Activated T-helper 17 cell treated with anti-CD3 and anti-CD28 coated beads, Interleukin-2, amount 50 U/mL, for 72 hours (primary cell): ENCODE measurements at regions not wholly inside any gene's neighbourhood (a gene's known extent, or its start where the extent isn't known, plus 50 kb on each side); places are given as distances from the start of the nearest gene placed in this dataset.

Experiments used
- ATAC-seq: fragments of 150-1000 bp; cut with Tn5 transposase; replicated peaks from 2 replicates; pipeline ENCODE4 v1.10.0; 2021; ENCODE audit warnings: mild to moderate bottlenecking, moderate library complexity
- H3K27ac Mint-ChIP-seq: one replicate; pipeline ENCODE4 v1.8.0; 2022; ENCODE audit warnings: mixed read lengths
- H3K27me3 Mint-ChIP-seq: one replicate; pipeline ENCODE4 v1.8.0; 2022; ENCODE audit warnings: mixed read lengths
- H3K36me3 Mint-ChIP-seq: one replicate; pipeline ENCODE4 v1.8.0; 2022; ENCODE audit warnings: low read depth, mild to moderate bottlenecking, mixed read lengths
- H3K4me1 Mint-ChIP-seq: one replicate; pipeline ENCODE4 v1.8.0; 2022; ENCODE audit warnings: mixed read lengths
- H3K4me3 Mint-ChIP-seq: one replicate; pipeline ENCODE4 v1.8.0; 2022; ENCODE audit warnings: mild to moderate bottlenecking, mixed read lengths
- H3K9me3 Mint-ChIP-seq: one replicate; pipeline ENCODE4 v1.8.0; 2022; ENCODE audit warnings: mixed read lengths

- Mint-ChIP-seq H3K27me3 (peaks cover 11% of the 10 kb centered on the region), H3K27ac (no peak overlapping the region), H3K36me3 (no peaks in the 10 kb centered on the region), H3K4me1 (no peaks in the 10 kb centered on the region), H3K4me3 (no peak overlapping the region), H3K9me3 (peaks cover 6% of the 10 kb centered on the region)
- ATAC-seq: no peak
Measured at GRCh38 chr15:38145651-38146111, 107.0 kb upstream of the SPRED1 start.

- no peak for ATAC-seq
- H3K36me3 Mint-ChIP-seq: no peaks in the 10 kb centered on the region
- no peaks in the 10 kb centered on the region for H3K4me1 Mint-ChIP-seq
- H3K9me3 Mint-ChIP-seq: peaks cover 7% of the 10 kb centered on the region
- H3K27me3 Mint-ChIP-seq: peaks cover 11% of the 10 kb centered on the region
- H3K27ac Mint-ChIP-seq: no peak overlapping the region
- no peak overlapping the region for H3K4me3 Mint-ChIP-seq
Measured at GRCh38 chr15:38147246-38147645, 105.4 kb upstream of the SPRED1 start.

- H3K27ac Mint-ChIP-seq: no peak overlapping the region
- no peak for ATAC-seq
- peaks cover 5% of the 10 kb centered on the region for H3K27me3 Mint-ChIP-seq
- H3K36me3 Mint-ChIP-seq: no peaks in the 10 kb centered on the region
- no peak overlapping the region for H3K4me3 Mint-ChIP-seq
- H3K4me1 Mint-ChIP-seq: no peaks in the 10 kb centered on the region
- peaks cover 7% of the 10 kb centered on the region for H3K9me3 Mint-ChIP-seq
Measured at GRCh38 chr15:38148471-38148870, 104.2 kb upstream of the SPRED1 start.

- H3K36me3 Mint-ChIP-seq: no peaks in the 10 kb centered on the region
- peaks cover 7% of the 10 kb centered on the region for H3K9me3 Mint-ChIP-seq
- H3K27ac Mint-ChIP-seq: no peak overlapping the region
- ATAC-seq: no peak
- H3K27me3 Mint-ChIP-seq: peaks cover 6% of the 10 kb centered on the region
- no peak overlapping the region for H3K4me3 Mint-ChIP-seq
- H3K4me1 Mint-ChIP-seq: no peaks in the 10 kb centered on the region
Measured at GRCh38 chr15:38149315-38149714, 103.3 kb upstream of the SPRED1 start.

DNA sequence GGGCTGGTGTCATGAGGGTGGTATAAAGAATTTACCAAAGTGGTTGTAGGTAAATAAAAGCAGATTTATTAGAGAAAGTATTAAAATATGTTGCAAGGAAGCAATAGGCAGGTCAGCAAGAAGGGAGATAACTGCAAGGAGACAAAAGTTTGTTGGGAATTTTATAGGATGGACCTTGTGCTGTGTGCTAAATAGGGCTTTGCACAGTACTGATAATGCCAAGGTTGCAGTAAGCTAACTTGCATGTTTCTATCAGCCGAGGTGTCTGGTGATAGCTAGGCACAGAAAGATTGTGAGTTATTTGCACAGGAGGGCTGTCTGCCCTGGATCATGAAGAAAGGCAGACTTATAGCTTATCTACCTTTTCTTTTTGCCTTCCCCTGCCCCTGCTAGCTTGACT lies 102.5 kb upstream of the SPRED1 start:
- H3K27ac Mint-ChIP-seq: no peak overlapping the region
- H3K36me3 Mint-ChIP-seq: no peaks in the 10 kb centered on the region
- no peak for ATAC-seq
- peaks cover 6% of the 10 kb centered on the region for H3K27me3 Mint-ChIP-seq
- H3K9me3 Mint-ChIP-seq: peaks cover 7% of the 10 kb centered on the region
- no peaks in the 10 kb centered on the region for H3K4me1 Mint-ChIP-seq
- no peak overlapping the region for H3K4me3 Mint-ChIP-seq

- H3K9me3 Mint-ChIP-seq: peaks cover 7% of the 10 kb centered on the region
- no peaks in the 10 kb centered on the region for H3K4me1 Mint-ChIP-seq
- no peak overlapping the region for H3K27ac Mint-ChIP-seq
- H3K27me3 Mint-ChIP-seq: peaks cover 6% of the 10 kb centered on the region
- ATAC-seq: no peak
- no peak overlapping the region for H3K4me3 Mint-ChIP-seq
- no peaks in the 10 kb centered on the region for H3K36me3 Mint-ChIP-seq
Measured at GRCh38 chr15:38150794-38151193, 101.8 kb upstream of the SPRED1 start.

GRCh38 chr15:38153781-38154180 lies 98.9 kb upstream of the SPRED1 start:
- peaks cover 10% of the 10 kb centered on the region for H3K9me3 Mint-ChIP-seq
- no peak overlapping the region for H3K27ac Mint-ChIP-seq
- H3K4me3 Mint-ChIP-seq: no peak overlapping the region
- peaks cover 8% of the 10 kb centered on the region for H3K27me3 Mint-ChIP-seq
- H3K36me3 Mint-ChIP-seq: no peaks in the 10 kb centered on the region
- H3K4me1 Mint-ChIP-seq: no peaks in the 10 kb centered on the region
- ATAC-seq: no peak

- Mint-ChIP-seq H3K27me3 (peaks cover 12% of the 10 kb centered on the region), H3K4me1 (no peaks in the 10 kb centered on the region), H3K9me3 (peaks cover 10% of the 10 kb centered on the region), H3K36me3 (no peaks in the 10 kb centered on the region), H3K27ac (no peak overlapping the region), H3K4me3 (no peak overlapping the region)
- ATAC-seq: no peak
Measured at GRCh38 chr15:38154255-38154654, 98.4 kb upstream of the SPRED1 start.

DNA sequence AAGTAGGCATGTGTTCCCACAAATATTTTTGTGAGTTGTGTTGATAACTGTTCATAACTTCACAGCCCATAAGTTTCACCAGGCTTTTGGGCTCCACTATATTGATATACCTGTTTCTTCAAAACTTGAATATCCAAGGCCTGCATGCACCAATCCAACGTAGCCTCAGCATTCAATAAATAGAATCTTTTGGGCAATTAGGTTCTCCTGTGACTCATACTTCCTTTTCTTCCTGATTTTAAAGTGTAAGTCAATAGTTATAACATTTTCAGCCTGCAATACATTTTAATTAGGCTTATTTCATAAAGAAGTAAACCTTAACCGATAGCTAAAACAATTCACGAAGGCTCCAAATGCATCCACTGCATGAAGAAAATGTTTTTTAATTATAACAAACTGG lies 97.8 kb upstream of the SPRED1 start:
- Mint-ChIP-seq H3K9me3 (peaks cover 8% of the 10 kb centered on the region), H3K27me3 (peaks cover 12% of the 10 kb centered on the region), H3K4me1 (no peaks in the 10 kb centered on the region), H3K4me3 (no peak overlapping the region), H3K36me3 (no peaks in the 10 kb centered on the region), H3K27ac (no peak overlapping the region)
- no peak for ATAC-seq

- Mint-ChIP-seq H3K4me3 (no peak overlapping the region), H3K9me3 (no peaks in the 10 kb centered on the region), H3K4me1 (no peaks in the 10 kb centered on the region), H3K27ac (no peak overlapping the region), H3K36me3 (no peaks in the 10 kb centered on the region), H3K27me3 (peaks cover 27% of the 10 kb centered on the region)
- ATAC-seq: no peak
Measured at GRCh38 chr15:38163658-38164057, 89.0 kb upstream of the SPRED1 start.

- H3K9me3 Mint-ChIP-seq: no peaks in the 10 kb centered on the region
- H3K36me3 Mint-ChIP-seq: no peaks in the 10 kb centered on the region
- H3K27me3 Mint-ChIP-seq: peaks cover 23% of the 10 kb centered on the region
- H3K4me1 Mint-ChIP-seq: no peaks in the 10 kb centered on the region
- no peak overlapping the region for H3K4me3 Mint-ChIP-seq
- ATAC-seq: no peak
- H3K27ac Mint-ChIP-seq: no peak overlapping the region
Measured at GRCh38 chr15:38164061-38164460, 88.6 kb upstream of the SPRED1 start.

DNA sequence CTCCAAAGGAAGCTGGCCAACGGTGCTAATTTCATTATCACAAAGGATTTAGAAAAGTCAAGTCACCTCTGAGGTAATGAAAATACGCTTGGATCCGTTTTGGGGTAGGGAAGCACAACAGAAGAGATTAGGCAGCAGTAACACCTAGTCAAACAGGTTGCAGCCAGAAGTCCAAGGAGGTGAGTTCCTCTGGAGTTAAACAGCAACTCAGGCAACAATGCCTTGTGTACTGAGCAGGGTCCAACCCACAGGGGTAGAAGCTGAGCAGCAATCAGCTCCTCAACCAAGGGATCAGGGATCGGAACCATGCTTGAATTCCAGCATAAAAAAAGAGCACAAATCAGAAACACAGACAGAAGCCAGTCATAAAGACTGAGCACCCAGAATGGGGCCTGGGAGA lies 88.1 kb upstream of the SPRED1 start:
- no peak overlapping the region for H3K4me3 Mint-ChIP-seq
- no peak overlapping the region for H3K27ac Mint-ChIP-seq
- H3K4me1 Mint-ChIP-seq: no peaks in the 10 kb centered on the region
- H3K36me3 Mint-ChIP-seq: no peaks in the 10 kb centered on the region
- peaks cover 23% of the 10 kb centered on the region for H3K27me3 Mint-ChIP-seq
- H3K9me3 Mint-ChIP-seq: no peaks in the 10 kb centered on the region
- no peak for ATAC-seq

DNA sequence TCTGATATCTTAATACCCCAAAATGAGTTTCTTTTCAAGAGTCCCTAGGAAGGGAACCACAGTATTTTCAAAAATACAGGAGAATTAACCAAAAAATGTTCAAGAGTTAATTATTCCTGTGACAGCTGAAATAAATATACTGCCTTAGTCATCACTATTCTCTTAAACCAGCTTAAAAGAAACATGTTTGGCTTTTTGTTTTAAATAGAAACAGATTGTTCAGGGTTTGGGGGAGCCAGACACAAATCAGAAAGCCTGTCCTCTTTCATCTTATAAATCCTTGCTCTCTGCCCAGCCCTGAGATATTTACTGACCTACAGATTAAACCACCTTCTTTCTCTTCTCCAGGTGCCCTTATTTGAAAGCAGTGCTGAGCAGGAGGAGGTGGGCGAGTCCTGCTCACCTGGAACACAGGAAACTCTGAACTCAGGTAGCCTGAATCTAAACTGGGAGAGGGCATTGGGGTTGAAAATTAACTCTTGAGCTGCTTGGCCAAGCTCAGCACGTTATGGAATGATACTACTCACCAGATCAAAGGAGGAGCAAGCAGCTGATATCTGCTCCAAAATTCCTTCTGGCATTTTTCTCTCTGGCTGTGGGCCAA lies 84.1 kb upstream of the SPRED1 start:
- ATAC-seq: no peak
- H3K27me3 Mint-ChIP-seq: peaks cover 20% of the 10 kb centered on the region
- H3K4me1 Mint-ChIP-seq: no peaks in the 10 kb centered on the region
- H3K4me3 Mint-ChIP-seq: no peak overlapping the region
- H3K27ac Mint-ChIP-seq: no peak overlapping the region
- peaks cover 3% of the 10 kb centered on the region for H3K9me3 Mint-ChIP-seq
- no peaks in the 10 kb centered on the region for H3K36me3 Mint-ChIP-seq

GRCh38 chr15:38171973-38172372 lies 80.7 kb upstream of the SPRED1 start:
- ATAC-seq: no peak
- Mint-ChIP-seq H3K9me3 (peaks cover 3% of the 10 kb centered on the region), H3K4me1 (no peaks in the 10 kb centered on the region), H3K27me3 (peaks cover 27% of the 10 kb centered on the region), H3K36me3 (no peaks in the 10 kb centered on the region), H3K4me3 (no peak overlapping the region), H3K27ac (no peak overlapping the region)

GRCh38 chr15:38174691-38175090 lies 77.9 kb upstream of the SPRED1 start:
- H3K27me3 Mint-ChIP-seq: peaks cover 32% of the 10 kb centered on the region

DNA sequence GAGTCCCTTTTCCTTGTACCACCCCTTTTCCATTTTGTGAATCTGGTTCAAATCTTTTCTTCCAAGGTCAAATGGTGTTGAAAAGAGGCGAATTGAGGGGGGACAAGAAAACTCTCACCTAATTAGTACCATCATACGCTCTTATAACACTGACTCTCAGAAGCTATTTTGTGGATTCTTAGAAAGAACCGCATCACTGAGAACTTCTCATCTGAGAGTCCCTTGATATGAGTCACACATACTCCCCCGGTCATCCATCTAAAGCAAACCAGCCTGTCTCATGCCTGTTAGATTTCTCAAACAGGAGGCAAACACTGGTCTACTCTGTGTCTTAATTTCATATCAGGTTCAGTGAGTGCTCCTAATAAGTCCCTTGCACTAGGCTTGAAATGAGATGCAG lies 76.5 kb upstream of the SPRED1 start:
- Mint-ChIP-seq H3K4me1 (no peaks in the 10 kb centered on the region), H3K27ac (no peak overlapping the region), H3K4me3 (no peak overlapping the region), H3K36me3 (no peaks in the 10 kb centered on the region), H3K9me3 (no peaks in the 10 kb centered on the region), H3K27me3 (peaks cover 37% of the 10 kb centered on the region)
- no peak for ATAC-seq

More at GRCh38 chr15:38174691-38175090, 77.9 kb upstream of the SPRED1 start:
- Mint-ChIP-seq H3K36me3 (no peaks in the 10 kb centered on the region), H3K9me3 (peaks cover 3% of the 10 kb centered on the region), H3K4me3 (no peak overlapping the region), H3K4me1 (no peaks in the 10 kb centered on the region), H3K27ac (no peak overlapping the region)
- ATAC-seq: no peak
